Ishikawa (cell line): ENCODE measurements at regions not wholly inside any gene's neighbourhood (a gene's known extent, or its start where the extent isn't known, plus 50 kb on each side); places are given as distances from the start of the nearest gene placed in this dataset.

Source experiments
- CEBPB ChIP-seq: IDR thresholded peaks from 2 replicates; pipeline ENCODE4 v1.6.1; 2012
- CREB1 ChIP-seq: IDR thresholded peaks from 2 replicates; pipeline ENCODE4 v1.6.1; 2012; ENCODE audit warnings: low read depth
- EGR1 ChIP-seq: IDR thresholded peaks from 2 replicates; pipeline ENCODE4 v1.6.1; 2012
- EP300 ChIP-seq: IDR thresholded peaks from 2 replicates; pipeline ENCODE4 v1.6.1; 2012; ENCODE audit warnings: borderline replicate concordance
- FOXM1 ChIP-seq: IDR thresholded peaks from 2 replicates; pipeline ENCODE4 v1.6.1; 2012; ENCODE audit warnings: low read depth, borderline replicate concordance
- MAX ChIP-seq: IDR thresholded peaks from 2 replicates; pipeline ENCODE4 v1.6.1; 2012
- NFIC ChIP-seq: IDR thresholded peaks from 2 replicates; pipeline ENCODE4 v1.6.1; 2012
- RAD21 ChIP-seq: IDR thresholded peaks from 2 replicates; pipeline ENCODE4 v1.6.1; 2012; ENCODE audit warnings: low read depth
- TAF1 ChIP-seq: IDR thresholded peaks from 2 replicates; pipeline ENCODE4 v1.6.1; 2012; ENCODE audit warnings: low read depth, mild to moderate bottlenecking
- TCF12 ChIP-seq: IDR thresholded peaks from 2 replicates; pipeline ENCODE4 v1.6.1; 2012; ENCODE audit warnings: low read depth
- TEAD4 ChIP-seq: IDR thresholded peaks from 2 replicates; pipeline ENCODE4 v1.6.1; 2012
- YY1 ChIP-seq: IDR thresholded peaks from 2 replicates; pipeline ENCODE4 v1.6.1; 2012; ENCODE audit warnings: low read depth
- ZBTB7A ChIP-seq: IDR thresholded peaks from 2 replicates; pipeline ENCODE4 v1.6.1; 2012; ENCODE audit warnings: low read depth
- TF ChIP-seq, protein P1 (sequence below): IDR thresholded peaks from 2 replicates; pipeline ENCODE4 v1.6.1; 2012
- TF ChIP-seq, protein P2 (sequence below): IDR thresholded peaks from 2 replicates; pipeline ENCODE4 v1.6.1; 2012; ENCODE audit warnings: low read depth, mild to moderate bottlenecking

DNA sequence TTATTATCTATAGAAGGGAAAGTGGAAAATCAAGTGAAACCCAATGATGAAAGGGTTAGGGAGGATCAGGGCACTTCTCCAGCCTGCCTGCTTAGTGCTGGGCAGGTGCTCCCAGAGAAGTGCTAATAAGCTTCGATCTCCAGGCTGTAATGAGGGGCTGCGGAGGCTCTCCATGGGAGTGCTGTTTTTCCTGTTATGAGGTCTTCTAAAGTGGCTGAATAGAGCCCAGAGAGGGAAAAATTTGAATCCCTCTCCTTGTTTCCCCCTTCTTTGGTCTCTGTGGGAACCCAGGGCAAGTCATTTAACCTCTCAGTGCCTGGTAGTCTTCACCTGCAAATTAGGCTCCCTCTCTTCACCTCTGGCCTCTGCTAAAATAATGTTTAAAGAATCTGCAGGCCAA is 351.7 kb upstream of the DCC start:
- TF ChIP-seq NFIC, result no peak
- TF ChIP-seq EP300, result no peak
- TF ChIP-seq, protein P1, sequence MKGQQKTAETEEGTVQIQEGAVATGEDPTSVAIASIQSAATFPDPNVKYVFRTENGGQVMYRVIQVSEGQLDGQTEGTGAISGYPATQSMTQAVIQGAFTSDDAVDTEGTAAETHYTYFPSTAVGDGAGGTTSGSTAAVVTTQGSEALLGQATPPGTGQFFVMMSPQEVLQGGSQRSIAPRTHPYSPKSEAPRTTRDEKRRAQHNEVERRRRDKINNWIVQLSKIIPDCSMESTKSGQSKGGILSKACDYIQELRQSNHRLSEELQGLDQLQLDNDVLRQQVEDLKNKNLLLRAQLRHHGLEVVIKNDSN, result no peak
- TF ChIP-seq CREB1, result no peak
- TF ChIP-seq, protein P2, sequence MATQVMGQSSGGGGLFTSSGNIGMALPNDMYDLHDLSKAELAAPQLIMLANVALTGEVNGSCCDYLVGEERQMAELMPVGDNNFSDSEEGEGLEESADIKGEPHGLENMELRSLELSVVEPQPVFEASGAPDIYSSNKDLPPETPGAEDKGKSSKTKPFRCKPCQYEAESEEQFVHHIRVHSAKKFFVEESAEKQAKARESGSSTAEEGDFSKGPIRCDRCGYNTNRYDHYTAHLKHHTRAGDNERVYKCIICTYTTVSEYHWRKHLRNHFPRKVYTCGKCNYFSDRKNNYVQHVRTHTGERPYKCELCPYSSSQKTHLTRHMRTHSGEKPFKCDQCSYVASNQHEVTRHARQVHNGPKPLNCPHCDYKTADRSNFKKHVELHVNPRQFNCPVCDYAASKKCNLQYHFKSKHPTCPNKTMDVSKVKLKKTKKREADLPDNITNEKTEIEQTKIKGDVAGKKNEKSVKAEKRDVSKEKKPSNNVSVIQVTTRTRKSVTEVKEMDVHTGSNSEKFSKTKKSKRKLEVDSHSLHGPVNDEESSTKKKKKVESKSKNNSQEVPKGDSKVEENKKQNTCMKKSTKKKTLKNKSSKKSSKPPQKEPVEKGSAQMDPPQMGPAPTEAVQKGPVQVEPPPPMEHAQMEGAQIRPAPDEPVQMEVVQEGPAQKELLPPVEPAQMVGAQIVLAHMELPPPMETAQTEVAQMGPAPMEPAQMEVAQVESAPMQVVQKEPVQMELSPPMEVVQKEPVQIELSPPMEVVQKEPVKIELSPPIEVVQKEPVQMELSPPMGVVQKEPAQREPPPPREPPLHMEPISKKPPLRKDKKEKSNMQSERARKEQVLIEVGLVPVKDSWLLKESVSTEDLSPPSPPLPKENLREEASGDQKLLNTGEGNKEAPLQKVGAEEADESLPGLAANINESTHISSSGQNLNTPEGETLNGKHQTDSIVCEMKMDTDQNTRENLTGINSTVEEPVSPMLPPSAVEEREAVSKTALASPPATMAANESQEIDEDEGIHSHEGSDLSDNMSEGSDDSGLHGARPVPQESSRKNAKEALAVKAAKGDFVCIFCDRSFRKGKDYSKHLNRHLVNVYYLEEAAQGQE, result no peak
- TF ChIP-seq RAD21, result no peak
- TF ChIP-seq TEAD4, result no peak
- no peak for TF ChIP-seq YY1
- no peak for TF ChIP-seq TAF1
- TF ChIP-seq FOXM1, result no peak
- TF ChIP-seq EGR1, result no peak

GRCh38 chr18:51997129-51997528 is 342.9 kb upstream of the DCC start:
- TF ChIP-seq TEAD4 (no peak), CEBPB (no peak), YY1 (no peak), TCF12 (no peak), MAX (no peak), ZBTB7A (no peak), EGR1 (no peak), EP300 (no peak), FOXM1 (no peak), CREB1 (no peak), TAF1 (no peak), NFIC (no peak), RAD21 (no peak)
- TF ChIP-seq, protein P2, result no peak
- TF ChIP-seq, protein P1, result no peak

GRCh38 chr18:51998066-51998465 is 341.9 kb upstream of the DCC start:
- no peak for TF ChIP-seq FOXM1
- no peak for TF ChIP-seq TEAD4
- TF ChIP-seq ZBTB7A, result no peak
- TF ChIP-seq CREB1, result no peak
- no peak for TF ChIP-seq MAX
- TF ChIP-seq EGR1, result no peak
- TF ChIP-seq EP300, result no peak
- TF ChIP-seq CEBPB, result no peak

DNA sequence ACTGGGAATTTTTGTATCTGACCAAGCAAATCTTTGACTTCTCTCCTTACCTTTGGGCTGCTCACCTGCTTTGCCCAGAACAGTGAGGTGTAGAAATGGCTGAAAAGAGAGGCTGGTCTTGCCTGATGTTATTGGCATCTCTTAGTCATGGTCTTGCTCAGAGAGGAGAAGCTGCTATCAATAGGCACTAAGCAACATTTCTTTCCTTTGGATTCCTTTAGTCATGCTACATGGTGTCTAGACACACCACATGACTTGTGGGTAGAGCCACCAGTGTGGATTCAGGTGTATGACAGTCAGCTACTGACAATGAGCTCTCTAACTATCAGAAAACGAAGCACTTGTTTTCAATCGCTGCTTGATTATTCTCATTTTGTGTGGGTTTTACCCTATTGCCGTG is 341.3 kb upstream of the DCC start:
- TF ChIP-seq ZBTB7A (no peak), MAX (no peak), FOXM1 (no peak), EP300 (no peak), CEBPB (no peak), NFIC (no peak), TAF1 (no peak), TCF12 (no peak), RAD21 (no peak), TEAD4 (no peak), CREB1 (no peak), EGR1 (no peak), YY1 (no peak)
- TF ChIP-seq, protein P1, result no peak

DNA sequence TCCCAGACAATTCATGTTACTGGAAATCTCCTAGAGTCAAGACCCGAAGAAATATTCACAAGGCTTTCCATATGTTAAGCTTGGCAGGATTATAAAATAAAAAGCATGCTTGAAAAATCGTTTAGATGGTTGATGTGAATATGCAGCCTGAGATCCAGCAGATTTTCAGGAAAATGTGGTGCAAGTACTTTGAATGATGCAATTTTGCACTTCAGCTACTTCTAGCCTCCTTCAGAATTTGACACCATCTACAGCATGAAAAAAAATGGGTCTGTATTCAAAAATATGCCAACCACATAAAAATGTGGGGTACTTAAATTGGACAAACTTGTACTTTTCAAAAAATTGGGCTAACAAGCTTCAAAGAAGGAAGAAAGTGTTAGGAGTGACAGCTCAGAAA is 340.6 kb upstream of the DCC start:
- no peak for TF ChIP-seq YY1
- no peak for TF ChIP-seq EGR1
- TF ChIP-seq RAD21, result no peak
- no peak for TF ChIP-seq ZBTB7A
- TF ChIP-seq FOXM1, result no peak
- TF ChIP-seq, protein P2, result no peak
- TF ChIP-seq EP300, result no peak
